Left lung (tissue), 4 donors: ENCODE measurements at regions not wholly inside any gene's neighbourhood (a gene's known extent, or its start where the extent isn't known, plus 50 kb on each side); places are given as distances from the start of the nearest gene placed in this dataset.

Source experiments
- ATAC-seq: fragments of 200-7000 bp; cut with Tn5 transposase; one replicate; pipeline ENCODE4 v1.9.1; 2020; ENCODE audit warnings: moderate library complexity
- DNase-seq, 4 donors: peaks; one replicate each; pipeline ENCODE4 v3.0.0-alpha.2; 2013 to 2020
- H3K27ac ChIP-seq, 2 donors: fragments of 200-600 bp; sonication (generic) in 1 of 2; one replicate each; pipeline versions ENCODE4 v1.5.0 to v1.8.0; 2020 to 2021
- H3K27me3 ChIP-seq, 2 donors: fragments of 200-600 bp; sonication (generic) in 1 of 2; one replicate each; pipeline versions ENCODE4 v1.5.0 to v1.8.0; 2020 to 2021
- H3K36me3 ChIP-seq, 2 donors: fragments of 200-600 bp; sonication (generic) in 1 of 2; one replicate each; pipeline versions ENCODE4 v1.5.0 to v1.8.0; 2020 to 2021
- H3K4me1 ChIP-seq, 2 donors: fragments of 200-600 bp; one replicate each; pipeline ENCODE4 v1.8.0; 2021
- H3K4me3 ChIP-seq, 2 donors: fragments of 200-600 bp; sonication (generic) in 1 of 2; one replicate each; pipeline versions ENCODE4 v1.5.0 to v1.8.0; 2020 to 2021; ENCODE audit warnings: mild to moderate bottlenecking in 1 of 2
- H3K9me3 ChIP-seq, 2 donors: fragments of 200-600 bp; sonication (generic) in 1 of 2; one replicate each; pipeline versions ENCODE4 v1.5.0 to v1.8.0; 2020 to 2021
- intact Hi-C, 2 donors: fragments of 100-400 bp; cut with DNase I; formaldehyde crosslinking; loops; one replicate each; pipeline versions ENCODE4 v1.11.2 to v1.14.2; 2022
- TF ChIP-seq, protein P1 (sequence below), 2 donors: fragments of 200-600 bp; sonication (generic) in 1 of 2; IDR thresholded peaks; one replicate each; pipeline versions ENCODE4 v1.5.0 to v1.8.0; 2021; ENCODE audit warnings: antibody characterized with exemption in 2 of 2
- donor health status: DM: no; HTN: yes; CAD: no.
- donor health status: DM: no; HTN: no; CAD: no.

DNA sequence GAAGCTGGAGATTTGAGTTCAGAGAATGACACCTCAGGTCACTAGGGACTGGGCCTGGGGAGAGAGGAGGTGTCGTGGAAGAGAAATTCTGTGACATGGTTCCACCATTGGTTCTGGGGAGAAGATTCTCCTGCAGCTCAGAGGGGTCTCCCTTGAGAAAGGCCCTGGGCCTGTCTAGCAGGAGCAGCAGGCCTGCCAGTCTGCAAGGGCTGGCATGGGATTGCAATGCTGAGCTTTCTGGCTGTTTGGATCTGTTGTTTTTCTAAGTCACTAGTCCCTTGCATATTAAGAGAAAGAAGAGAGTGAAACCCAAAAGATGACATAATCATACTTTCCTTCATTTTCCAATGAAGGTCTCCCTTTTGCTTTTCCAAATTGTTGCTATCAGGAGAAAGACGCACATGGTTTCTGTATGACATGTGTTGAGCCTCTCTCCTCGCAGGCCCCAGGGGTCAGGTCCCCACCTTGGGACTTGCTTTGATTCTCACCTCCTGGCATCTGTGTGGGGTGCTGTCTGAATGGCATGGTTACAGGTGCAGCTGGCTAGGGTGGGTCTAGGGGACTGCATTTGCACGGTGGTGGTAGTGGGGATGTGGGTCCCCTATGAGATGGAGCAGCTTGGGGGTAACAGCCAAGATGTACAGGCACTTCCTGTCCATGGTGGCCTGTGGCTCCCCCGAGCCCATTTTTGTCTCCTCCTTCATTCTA is 117.8 kb downstream of the GLI2 start:
- no peak overlapping the region for H3K4me3 ChIP-seq
- H3K27me3 ChIP-seq: no peaks in the 10 kb centered on the region
- ATAC-seq: no peak
- H3K27ac ChIP-seq: no peak overlapping the region
- no peaks in the 10 kb centered on the region for H3K36me3 ChIP-seq
- DNase-seq: no peak
- intact Hi-C loops: no loop called here
- TF ChIP-seq, protein P1, sequence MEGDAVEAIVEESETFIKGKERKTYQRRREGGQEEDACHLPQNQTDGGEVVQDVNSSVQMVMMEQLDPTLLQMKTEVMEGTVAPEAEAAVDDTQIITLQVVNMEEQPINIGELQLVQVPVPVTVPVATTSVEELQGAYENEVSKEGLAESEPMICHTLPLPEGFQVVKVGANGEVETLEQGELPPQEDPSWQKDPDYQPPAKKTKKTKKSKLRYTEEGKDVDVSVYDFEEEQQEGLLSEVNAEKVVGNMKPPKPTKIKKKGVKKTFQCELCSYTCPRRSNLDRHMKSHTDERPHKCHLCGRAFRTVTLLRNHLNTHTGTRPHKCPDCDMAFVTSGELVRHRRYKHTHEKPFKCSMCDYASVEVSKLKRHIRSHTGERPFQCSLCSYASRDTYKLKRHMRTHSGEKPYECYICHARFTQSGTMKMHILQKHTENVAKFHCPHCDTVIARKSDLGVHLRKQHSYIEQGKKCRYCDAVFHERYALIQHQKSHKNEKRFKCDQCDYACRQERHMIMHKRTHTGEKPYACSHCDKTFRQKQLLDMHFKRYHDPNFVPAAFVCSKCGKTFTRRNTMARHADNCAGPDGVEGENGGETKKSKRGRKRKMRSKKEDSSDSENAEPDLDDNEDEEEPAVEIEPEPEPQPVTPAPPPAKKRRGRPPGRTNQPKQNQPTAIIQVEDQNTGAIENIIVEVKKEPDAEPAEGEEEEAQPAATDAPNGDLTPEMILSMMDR (IDR thresholded peaks at IDR 0.05): no peak
- no peaks in the 10 kb centered on the region for H3K4me1 ChIP-seq
- peaks cover 0 to 9% of the 10 kb centered on the region in 2 donors for H3K9me3 ChIP-seq

DNA sequence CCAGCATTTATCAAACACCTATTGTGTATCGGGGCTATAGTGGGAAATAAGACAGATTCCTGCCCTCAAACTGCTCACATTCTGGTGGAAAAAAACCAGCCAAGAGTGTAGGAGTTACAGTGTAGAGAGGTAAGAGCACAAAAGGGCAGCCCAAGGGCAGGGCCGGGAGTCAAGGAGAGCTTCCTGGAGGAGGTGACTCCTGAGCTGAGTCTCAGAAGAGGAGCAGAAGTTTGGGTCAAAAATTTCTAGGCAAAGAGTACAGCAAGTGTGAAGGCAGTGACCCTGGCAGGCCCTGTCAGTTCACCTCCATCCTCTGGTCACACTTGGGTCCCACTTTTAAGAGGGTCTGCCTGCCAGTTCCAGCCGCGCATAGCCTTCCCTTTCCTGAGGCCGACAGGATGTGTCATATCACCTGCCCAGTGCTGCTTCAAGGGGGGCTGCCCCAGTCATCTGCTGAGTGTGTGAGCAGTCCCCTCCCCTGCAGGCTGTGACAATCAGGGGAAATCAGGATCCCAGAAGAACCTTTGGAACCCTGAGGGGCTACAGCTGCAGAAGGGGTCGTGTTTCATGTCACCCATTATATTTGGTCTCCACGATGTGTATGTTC is 118.4 kb downstream of the GLI2 start:
- peak in 1 of 4 donors; percentile 55 for DNase-seq
- Histone ChIP-seq H3K27me3 (no peaks in the 10 kb centered on the region), H3K4me3 (no peak overlapping the region), H3K9me3 (peaks cover 0 to 5% of the 10 kb centered on the region in 2 donors), H3K4me1 (no peaks in the 10 kb centered on the region), H3K36me3 (no peaks in the 10 kb centered on the region), H3K27ac (no peak overlapping the region)
- TF ChIP-seq, protein P1 (IDR thresholded peaks at IDR 0.05): no peak
- ATAC-seq: no peak
- intact Hi-C loops: no loop called here

DNA sequence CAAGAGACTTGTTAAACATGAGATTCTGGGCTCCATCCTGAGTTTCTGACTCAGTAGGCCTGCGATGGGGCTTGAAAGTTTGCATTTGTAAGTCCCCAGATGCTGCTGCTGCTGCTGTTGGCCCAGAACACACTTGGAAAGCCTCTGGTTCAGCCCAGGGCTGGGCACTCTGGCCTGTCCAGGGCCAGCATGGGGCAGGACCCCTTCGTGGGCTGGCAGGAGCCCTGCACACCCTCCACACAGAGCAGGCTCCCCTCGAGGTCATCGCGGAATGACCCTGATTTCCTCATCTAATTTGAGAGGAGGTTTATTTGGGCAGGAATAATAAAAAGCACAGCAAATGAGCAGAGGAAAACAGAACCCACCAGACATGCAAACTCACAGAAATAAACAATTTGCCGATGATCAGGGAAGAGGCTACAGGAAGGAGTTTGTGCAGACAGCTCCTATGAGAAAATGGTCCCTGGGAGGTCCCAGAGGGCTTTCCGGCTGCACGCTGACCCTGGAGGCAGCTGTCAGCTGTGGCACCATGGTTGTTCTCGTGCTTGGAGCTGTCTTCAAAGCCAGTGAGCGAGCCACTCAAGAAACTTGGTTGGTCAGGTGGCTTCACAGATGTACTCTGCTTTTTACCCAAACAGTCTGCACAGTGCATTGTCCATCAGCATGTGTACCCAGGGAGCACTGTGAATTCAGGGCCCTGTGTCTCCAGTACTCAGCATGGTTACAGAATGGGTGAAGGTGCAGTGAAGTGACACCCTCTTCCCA is 119.3 kb downstream of the GLI2 start:
- peak in 1 of 4 donors; percentile 54 for DNase-seq
- intact Hi-C loops: no loop called here
- Histone ChIP-seq H3K27ac (no peak overlapping the region), H3K9me3 (no peaks in the 10 kb centered on the region), H3K27me3 (no peaks in the 10 kb centered on the region), H3K4me3 (no peak overlapping the region), H3K4me1 (no peaks in the 10 kb centered on the region), H3K36me3 (no peaks in the 10 kb centered on the region)
- no peak for ATAC-seq
- TF ChIP-seq, protein P1 (IDR thresholded peaks at IDR 0.05): no peak

DNA sequence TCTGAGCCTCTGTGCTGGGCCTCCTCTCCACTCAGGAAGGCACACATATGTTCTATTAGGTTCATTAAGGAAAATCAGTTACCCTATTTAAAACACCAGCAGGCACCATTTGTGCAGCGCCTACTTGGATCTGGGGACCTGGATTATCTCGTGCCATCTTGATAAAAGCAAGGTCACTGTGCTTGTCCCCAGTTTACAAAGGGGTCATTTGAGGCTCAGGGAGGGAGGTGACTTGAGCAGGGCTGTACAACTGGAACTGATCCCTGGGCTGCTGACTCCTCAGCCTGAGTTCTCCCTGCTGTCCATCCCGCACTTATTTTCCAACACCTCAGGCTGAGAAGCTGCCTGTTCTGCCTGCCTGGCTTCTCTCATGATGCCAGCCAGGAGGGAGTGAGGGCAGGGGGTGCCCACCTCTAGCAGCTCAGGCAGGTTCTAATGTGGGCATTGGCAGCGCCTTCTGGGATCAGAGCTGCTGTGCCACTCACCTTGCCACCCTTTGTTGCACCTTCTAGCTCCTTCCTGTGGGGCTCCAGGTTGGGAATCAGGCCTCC is 120.3 kb downstream of the GLI2 start:
- Histone ChIP-seq H3K27me3 (no peaks in the 10 kb centered on the region), H3K4me3 (no peak overlapping the region), H3K27ac (no peak overlapping the region), H3K9me3 (no peaks in the 10 kb centered on the region), H3K36me3 (no peaks in the 10 kb centered on the region), H3K4me1 (no peaks in the 10 kb centered on the region)
- TF ChIP-seq, protein P1 (IDR thresholded peaks at IDR 0.05): no peak
- intact Hi-C loops: no loop called here
- DNase-seq (peak in 1 of 4 donors; percentile 23), ATAC-seq (no peak)

DNA sequence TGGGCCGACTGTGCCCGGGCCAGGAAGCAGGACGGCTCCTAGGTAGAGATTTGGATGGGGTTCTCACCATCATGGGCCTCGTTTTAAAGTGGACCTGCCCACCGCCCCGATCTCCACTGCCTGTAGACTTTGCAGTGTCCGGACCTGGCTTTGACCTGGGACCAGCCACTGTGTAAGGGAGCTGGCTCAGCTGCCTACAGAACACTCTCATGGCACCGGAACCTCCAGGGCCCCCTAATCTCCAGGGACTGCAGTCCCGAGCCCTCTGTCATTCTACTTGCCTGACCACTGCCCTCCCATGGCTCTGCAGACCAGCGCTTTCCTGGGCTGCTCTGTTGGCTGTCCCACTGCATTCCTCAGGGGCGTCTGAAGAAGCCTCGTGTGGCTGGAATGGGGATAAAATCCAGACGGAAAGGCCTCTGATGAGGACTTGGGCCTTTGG is 120.8 kb downstream of the GLI2 start:
- Histone ChIP-seq H3K9me3 (no peaks in the 10 kb centered on the region), H3K36me3 (no peaks in the 10 kb centered on the region), H3K4me3 (no peak overlapping the region), H3K27ac (no peak overlapping the region), H3K27me3 (no peaks in the 10 kb centered on the region), H3K4me1 (no peaks in the 10 kb centered on the region)
- intact Hi-C loops: no loop called here
- TF ChIP-seq, protein P1 (IDR thresholded peaks at IDR 0.05): no peak
- DNase-seq (peak in 2 of 4 donors; percentile 20 to 64), ATAC-seq (peak; percentile 21)
